ENCODE measurements at regions not wholly inside any gene's neighbourhood (a gene's known extent, or its start where the extent isn't known, plus 50 kb on each side); places are given as distances from the start of the nearest gene placed in this dataset.

DNA sequence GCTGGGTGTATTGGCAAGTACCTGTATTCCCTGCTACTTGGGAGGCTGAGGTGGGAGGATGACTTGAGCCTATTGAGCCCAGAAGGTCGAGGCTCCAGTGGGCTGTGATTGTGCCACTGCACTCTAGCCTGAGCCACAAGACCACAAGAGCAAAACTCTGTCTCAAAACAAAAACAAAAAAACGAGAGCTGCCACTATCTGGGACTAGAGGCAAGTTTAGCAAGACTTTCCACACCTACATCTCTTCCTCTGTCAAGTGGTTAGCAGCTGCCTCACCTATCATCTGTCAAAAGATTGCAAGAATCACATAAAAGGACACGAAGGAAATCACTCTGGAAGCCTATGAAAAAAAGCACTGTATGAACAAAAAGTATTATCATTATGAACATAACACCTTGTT lies 55.2 kb upstream of the RIOK3 start:
- no peak for DNase-seq (ENCODE audit: low spot score)
- H3K27me3 ChIP-seq (replicated peaks; ENCODE audit: insufficient read depth, low read depth, low read length, poor library complexity): no peaks in the 10 kb centered on the region
- ChIA-PET POLR2A (ENCODE audit: low non-redundant PET) (no interaction called here), CTCF (no interaction called here)
- H3K27ac ChIP-seq (ENCODE audit: low read depth, low read length, poor library complexity, severe bottlenecking): no peak overlapping the region
- H3K9me3 ChIP-seq (ENCODE audit: low read depth, low read length, poor library complexity, severe bottlenecking): no peaks in the 10 kb centered on the region
- no TSS peak for BruUV-seq (replicated peaks)
- no peaks in the 10 kb centered on the region for H3K4me1 ChIP-seq (ENCODE audit: insufficient read depth, low read length, poor library complexity, severe bottlenecking)
- H3K36me3 ChIP-seq (ENCODE audit: insufficient read depth, low read length, poor library complexity, severe bottlenecking): no peaks in the 10 kb centered on the region
- H3K4me3 ChIP-seq (ENCODE audit: low read depth, low read length, poor library complexity, severe bottlenecking): no peak overlapping the region
- TF ChIP-seq, protein P1, sequence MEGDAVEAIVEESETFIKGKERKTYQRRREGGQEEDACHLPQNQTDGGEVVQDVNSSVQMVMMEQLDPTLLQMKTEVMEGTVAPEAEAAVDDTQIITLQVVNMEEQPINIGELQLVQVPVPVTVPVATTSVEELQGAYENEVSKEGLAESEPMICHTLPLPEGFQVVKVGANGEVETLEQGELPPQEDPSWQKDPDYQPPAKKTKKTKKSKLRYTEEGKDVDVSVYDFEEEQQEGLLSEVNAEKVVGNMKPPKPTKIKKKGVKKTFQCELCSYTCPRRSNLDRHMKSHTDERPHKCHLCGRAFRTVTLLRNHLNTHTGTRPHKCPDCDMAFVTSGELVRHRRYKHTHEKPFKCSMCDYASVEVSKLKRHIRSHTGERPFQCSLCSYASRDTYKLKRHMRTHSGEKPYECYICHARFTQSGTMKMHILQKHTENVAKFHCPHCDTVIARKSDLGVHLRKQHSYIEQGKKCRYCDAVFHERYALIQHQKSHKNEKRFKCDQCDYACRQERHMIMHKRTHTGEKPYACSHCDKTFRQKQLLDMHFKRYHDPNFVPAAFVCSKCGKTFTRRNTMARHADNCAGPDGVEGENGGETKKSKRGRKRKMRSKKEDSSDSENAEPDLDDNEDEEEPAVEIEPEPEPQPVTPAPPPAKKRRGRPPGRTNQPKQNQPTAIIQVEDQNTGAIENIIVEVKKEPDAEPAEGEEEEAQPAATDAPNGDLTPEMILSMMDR (conservative IDR thresholded peaks at IDR 0.05; ENCODE audit: low read depth, low read length): no peak
- TF ChIP-seq EZH2 (IDR thresholded peaks at IDR 0.05; ENCODE audit: borderline replicate concordance, low read depth, low read length, poor library complexity, severe bottlenecking): no peak
- intact Hi-C loops (cut with micrococcal nuclease; ENCODE audit: unreplicated experiment): no loop called here

DNA sequence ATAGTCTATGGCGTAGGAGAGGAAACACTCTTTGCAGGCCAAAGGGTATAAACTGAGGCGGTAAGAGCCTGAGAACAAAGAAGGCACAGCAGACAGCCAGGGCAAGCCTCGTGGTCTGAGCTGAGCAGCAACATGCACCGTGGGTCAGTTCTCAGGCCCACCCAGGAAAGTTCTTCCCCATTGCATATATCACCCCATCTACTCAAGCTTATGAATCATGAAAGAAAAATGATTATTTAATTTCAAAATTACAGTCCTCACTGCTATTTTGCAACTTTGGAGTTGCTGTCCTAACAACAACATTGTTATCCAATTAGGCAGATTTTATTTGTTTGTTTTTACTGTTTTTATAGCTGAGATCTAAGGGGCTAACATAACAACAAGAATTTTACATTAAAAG lies 54.7 kb upstream of the RIOK3 start:
- H3K27ac ChIP-seq (ENCODE audit: low read depth, low read length, poor library complexity, severe bottlenecking): no peak overlapping the region
- ChIA-PET POLR2A (ENCODE audit: low non-redundant PET) (no interaction called here), CTCF (no interaction called here)
- BruUV-seq (replicated peaks): no TSS peak
- no peaks in the 10 kb centered on the region for H3K9me3 ChIP-seq (ENCODE audit: low read depth, low read length, poor library complexity, severe bottlenecking)
- no peaks in the 10 kb centered on the region for H3K4me1 ChIP-seq (ENCODE audit: insufficient read depth, low read length, poor library complexity, severe bottlenecking)
- no peak for DNase-seq (ENCODE audit: low spot score)
- intact Hi-C loops (cut with micrococcal nuclease; ENCODE audit: unreplicated experiment): no loop called here
- no peak overlapping the region for H3K4me3 ChIP-seq (ENCODE audit: low read depth, low read length, poor library complexity, severe bottlenecking)
- TF ChIP-seq, protein P1 (conservative IDR thresholded peaks at IDR 0.05; ENCODE audit: low read depth, low read length): no peak
- TF ChIP-seq EZH2 (IDR thresholded peaks at IDR 0.05; ENCODE audit: borderline replicate concordance, low read depth, low read length, poor library complexity, severe bottlenecking): no peak
- H3K27me3 ChIP-seq (replicated peaks; ENCODE audit: insufficient read depth, low read depth, low read length, poor library complexity): no peaks in the 10 kb centered on the region
- H3K36me3 ChIP-seq (ENCODE audit: insufficient read depth, low read length, poor library complexity, severe bottlenecking): no peaks in the 10 kb centered on the region

DNA sequence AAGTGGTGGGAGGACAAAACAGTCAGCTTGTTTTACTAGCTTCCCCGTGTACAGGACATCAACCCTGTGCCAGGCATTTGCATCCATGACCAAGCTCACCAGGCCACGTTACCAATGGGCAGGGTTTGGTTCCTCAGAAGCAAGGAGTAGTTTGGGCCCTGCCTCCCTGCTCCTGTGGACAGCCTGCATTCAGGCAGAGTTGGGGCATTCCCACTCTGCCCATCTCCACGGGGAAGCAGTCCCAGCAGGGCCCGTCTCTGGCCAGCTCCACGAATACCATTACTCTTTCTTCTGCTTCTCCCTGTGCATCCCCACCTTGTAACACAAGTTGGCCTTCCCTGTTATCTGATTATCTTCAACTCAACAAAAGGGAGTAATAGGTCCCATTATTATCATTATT lies 54.0 kb upstream of the RIOK3 start:
- intact Hi-C loops (cut with micrococcal nuclease; ENCODE audit: unreplicated experiment): no loop called here
- ChIA-PET CTCF (no interaction called here), POLR2A (ENCODE audit: low non-redundant PET) (interaction anchor here (0.6 kb wide), 1 partner anchor 144 kb away, joined by 4 read pairs; no protein-coding TSS in a partner anchor)
- TF ChIP-seq, protein P1 (conservative IDR thresholded peaks at IDR 0.05; ENCODE audit: low read depth, low read length): no peak
- TF ChIP-seq EZH2 (IDR thresholded peaks at IDR 0.05; ENCODE audit: borderline replicate concordance, low read depth, low read length, poor library complexity, severe bottlenecking): no peak
- Histone ChIP-seq H3K4me1 (ENCODE audit: insufficient read depth, low read length, poor library complexity, severe bottlenecking) (no peaks in the 10 kb centered on the region), H3K27ac (ENCODE audit: low read depth, low read length, poor library complexity, severe bottlenecking) (no peak overlapping the region), H3K27me3 (replicated peaks; ENCODE audit: insufficient read depth, low read depth, low read length, poor library complexity) (no peaks in the 10 kb centered on the region), H3K9me3 (ENCODE audit: low read depth, low read length, poor library complexity, severe bottlenecking) (no peaks in the 10 kb centered on the region), H3K4me3 (ENCODE audit: low read depth, low read length, poor library complexity, severe bottlenecking) (no peak overlapping the region), H3K36me3 (ENCODE audit: insufficient read depth, low read length, poor library complexity, severe bottlenecking) (no peaks in the 10 kb centered on the region)
- no peak for DNase-seq (ENCODE audit: low spot score)
- no TSS peak for BruUV-seq (replicated peaks)

Data from A673 (cell line).